Fibroblast of villous mesenchyme (primary cell): ENCODE measurements at regions not wholly inside any gene's neighbourhood (a gene's known extent, or its start where the extent isn't known, plus 50 kb on each side); places are given as distances from the start of the nearest gene placed in this dataset.

ENCODE experiments used
- DNase-seq: peaks from one replicate; pipeline ENCODE4 v3.0.0-alpha.2; 2010; ENCODE audit warnings: low read depth
- H3K4me3 ChIP-seq: 2 replicates; pipeline ENCODE4 v1.5.1; 2011; ENCODE audit warnings: low read depth, mild to moderate bottlenecking, low read length
- TF ChIP-seq, protein P1 (sequence below): IDR thresholded peaks from 2 replicates; pipeline ENCODE4 v1.5.1; 2012; ENCODE audit warnings: low read depth, mild to moderate bottlenecking, low read length; ENCODE audit not compliant: insufficient read depth

DNA sequence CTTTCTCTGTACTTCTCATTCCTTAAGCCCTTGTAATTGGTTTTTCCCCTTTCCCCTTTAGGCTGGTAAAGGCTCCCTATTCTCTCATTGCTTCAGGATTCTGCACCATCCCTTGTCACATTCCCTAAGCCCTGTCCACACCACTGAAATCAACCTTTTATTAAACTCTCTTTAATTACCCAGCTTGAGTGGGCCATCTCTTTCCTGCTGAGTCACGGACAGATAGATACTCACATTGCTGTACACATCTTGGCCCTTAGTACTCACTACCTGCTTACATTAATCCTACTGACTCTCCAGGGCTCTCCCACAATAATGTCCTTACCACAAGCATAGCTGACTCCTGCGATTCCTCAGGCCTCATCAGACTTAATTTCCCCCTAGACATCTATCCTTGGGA is 94.0 kb upstream of the PCGF5 start:
- TF ChIP-seq, protein P1, sequence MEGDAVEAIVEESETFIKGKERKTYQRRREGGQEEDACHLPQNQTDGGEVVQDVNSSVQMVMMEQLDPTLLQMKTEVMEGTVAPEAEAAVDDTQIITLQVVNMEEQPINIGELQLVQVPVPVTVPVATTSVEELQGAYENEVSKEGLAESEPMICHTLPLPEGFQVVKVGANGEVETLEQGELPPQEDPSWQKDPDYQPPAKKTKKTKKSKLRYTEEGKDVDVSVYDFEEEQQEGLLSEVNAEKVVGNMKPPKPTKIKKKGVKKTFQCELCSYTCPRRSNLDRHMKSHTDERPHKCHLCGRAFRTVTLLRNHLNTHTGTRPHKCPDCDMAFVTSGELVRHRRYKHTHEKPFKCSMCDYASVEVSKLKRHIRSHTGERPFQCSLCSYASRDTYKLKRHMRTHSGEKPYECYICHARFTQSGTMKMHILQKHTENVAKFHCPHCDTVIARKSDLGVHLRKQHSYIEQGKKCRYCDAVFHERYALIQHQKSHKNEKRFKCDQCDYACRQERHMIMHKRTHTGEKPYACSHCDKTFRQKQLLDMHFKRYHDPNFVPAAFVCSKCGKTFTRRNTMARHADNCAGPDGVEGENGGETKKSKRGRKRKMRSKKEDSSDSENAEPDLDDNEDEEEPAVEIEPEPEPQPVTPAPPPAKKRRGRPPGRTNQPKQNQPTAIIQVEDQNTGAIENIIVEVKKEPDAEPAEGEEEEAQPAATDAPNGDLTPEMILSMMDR: no peak
- no peak for DNase-seq
- H3K4me3 ChIP-seq: no peak overlapping the region

DNA sequence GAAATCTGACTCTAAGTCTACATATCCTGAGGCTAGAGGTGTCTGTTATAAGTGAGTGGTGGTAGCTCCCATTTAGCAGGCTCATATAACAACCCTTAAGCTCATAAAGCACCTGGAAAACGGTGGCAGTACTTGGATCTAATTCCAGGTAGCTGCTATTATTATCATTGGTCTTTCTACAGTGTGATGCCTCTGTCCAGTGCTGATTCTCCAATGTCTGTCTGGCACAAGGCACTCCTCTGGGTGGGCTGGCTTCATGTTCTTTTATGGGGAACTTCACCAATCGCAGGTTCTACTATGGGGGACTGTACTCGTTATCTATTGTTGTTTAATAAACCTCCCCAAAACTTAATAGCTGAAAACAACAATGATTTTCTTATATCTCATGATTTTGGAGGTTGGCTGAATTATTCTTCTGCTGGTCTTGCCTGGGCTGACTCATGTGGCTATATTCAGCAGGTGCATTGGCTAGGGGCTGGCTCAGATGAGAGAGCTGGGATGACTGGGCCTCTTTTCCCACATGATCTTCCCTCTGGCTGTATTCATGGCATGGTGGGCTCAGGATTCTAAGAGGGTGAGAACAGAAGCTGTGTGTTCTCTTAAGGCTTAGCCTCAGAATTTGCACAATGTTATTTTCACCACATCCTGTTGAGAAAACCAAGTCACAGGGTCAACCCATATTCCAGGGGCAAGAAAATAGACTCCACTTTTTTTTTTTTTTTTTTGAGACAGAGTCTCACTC is 93.0 kb upstream of the PCGF5 start:
- no peak for DNase-seq

DNA sequence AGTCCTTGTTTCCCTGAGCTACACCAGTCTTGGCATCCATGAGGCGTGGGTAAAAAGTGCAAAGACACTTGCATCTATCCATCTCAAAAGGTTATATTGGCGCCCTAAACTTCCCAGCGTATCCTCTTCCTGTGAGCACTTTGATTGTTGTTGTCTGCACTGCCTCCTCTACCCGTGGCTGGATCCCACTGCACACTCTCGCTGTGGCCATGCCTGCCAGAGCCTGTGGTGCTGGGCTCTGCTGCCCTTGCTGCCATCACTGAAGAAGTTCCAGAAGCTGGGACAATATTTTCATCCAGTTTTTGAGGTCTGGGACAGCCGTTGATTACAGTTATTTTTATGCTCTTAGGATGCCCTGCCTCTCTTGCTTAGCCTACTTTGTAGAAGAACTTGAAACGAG is 85.3 kb upstream of the PCGF5 start:
- TF ChIP-seq, protein P1: no peak
- no peak for DNase-seq
- H3K4me3 ChIP-seq: no peak overlapping the region

More for the DNA sequence above, 93.0 kb upstream of the PCGF5 start:
- no peak overlapping the region for H3K4me3 ChIP-seq
- TF ChIP-seq, protein P1: no peak

DNA sequence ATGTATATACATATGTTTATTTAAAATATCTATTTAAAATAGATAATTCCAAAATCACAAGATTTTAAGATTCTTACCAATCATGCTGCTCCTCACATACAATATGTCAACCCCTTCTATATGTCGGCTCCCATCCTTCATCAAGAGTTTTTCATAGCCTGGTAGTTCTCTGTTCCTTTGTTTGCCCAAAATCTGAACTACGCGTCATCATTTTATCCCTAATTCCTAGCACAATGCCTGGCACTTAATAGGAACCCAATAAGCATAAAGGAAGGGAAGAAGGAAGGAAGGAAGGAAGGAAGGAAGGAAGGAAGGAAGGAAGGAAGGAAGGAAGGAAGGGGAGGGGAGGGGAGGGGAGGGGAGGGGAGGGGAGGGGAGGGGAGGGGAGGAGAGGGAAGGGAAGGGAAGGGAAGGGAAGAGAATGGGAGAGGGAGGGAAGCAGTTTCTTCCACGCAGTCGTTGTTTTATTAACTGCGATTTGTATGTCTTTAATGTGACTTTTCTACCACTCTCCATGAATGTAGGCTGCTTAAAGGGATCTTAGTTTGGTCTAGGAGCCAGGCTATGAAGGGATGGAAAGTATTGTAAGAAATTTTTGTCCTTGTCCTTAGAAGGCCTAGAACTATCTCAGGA is 83.3 kb upstream of the PCGF5 start:
- H3K4me3 ChIP-seq: no peak overlapping the region
- TF ChIP-seq, protein P1: no peak
- DNase-seq: no peak

DNA sequence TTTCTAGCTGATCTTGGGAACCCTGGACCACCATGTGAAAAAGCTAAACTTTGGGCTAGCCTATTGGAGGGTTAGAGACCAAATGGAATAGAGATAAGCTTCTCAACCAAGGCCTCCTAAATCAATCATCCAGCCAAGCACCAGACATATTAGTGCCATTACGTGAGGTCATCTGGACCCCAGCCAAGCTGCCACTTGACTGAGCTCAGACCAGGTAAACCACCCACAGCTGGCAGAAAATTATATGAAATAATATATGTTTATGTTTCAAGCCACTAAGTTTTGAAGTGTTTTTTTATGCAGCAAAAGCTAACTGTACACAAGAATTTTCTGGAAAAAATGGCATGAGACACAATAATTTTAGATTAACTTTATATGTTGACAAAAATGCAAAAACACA is 82.6 kb upstream of the PCGF5 start:
- TF ChIP-seq, protein P1: no peak
- H3K4me3 ChIP-seq: no peak overlapping the region
- no peak for DNase-seq

DNA sequence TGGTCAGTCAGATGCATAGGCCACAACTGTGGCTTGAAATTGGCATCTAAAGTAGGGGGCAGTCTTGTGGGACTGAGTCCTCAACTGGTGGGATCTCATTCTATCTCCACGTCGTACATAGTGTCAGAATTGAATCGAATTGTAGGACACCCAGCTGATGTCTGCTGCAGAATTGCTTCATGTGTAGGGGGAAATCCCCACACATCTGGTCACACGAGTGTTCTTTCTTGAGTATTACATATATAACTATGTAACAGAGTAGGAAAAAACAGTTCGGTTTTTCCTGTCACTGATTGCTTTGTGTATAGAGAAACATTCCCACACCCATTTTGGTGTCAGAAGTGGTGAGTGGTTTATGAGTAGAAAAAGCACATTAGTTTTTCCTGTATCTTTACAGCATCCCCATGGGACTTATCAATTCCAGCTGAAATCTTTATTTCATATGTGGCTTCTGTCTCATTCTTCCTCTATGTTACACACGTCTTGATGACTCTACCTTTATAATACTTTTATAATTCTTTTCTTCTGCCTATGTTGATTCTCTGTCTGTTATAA is 79.4 kb upstream of the PCGF5 start:
- TF ChIP-seq, protein P1: no peak
- peak; percentile 15 for DNase-seq
- H3K4me3 ChIP-seq: no peak overlapping the region

DNA sequence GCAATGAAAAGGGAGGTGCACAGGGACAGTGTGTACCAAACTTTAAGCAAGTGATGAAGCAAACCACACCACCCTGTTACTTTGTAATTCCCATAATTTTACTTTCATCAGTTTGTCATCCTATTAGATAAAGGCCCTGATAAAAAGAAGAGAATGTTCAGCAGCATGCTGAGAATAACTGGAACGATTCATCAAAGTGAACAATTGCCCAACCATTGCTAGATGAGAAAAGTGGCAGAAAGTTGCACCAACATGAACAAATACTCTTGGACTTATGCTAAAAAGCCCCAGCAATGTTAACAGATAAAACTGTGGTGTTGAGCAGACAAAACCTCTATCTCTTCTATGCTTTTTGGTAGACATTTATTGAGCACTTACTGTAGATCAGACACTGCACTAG is 75.5 kb upstream of the PCGF5 start:
- no peak overlapping the region for H3K4me3 ChIP-seq
- peak; percentile 37 for DNase-seq
- TF ChIP-seq, protein P1: no peak
